Transverse colon (tissue), 4 donors: ENCODE measurements at regions not wholly inside any gene's neighbourhood (a gene's known extent, or its start where the extent isn't known, plus 50 kb on each side); places are given as distances from the start of the nearest gene placed in this dataset.

Experiments
- CTCF ChIP-seq, 5 experiments: fragments of 200-600 bp in 3 of 5; fragments of 450-650 bp in 2 of 5; sonication (generic) in 3 of 5; IDR thresholded peaks; 1 replicate in 2 of 5; 2 replicates in 3 of 5; pipeline ENCODE4 v1.5.1; 2016 to 2017; ENCODE audit warnings: antibody characterized with exemption in 5 of 5, inconsistent platforms in 3 of 5, mild to moderate bottlenecking in 2 of 5, moderate library complexity in 1 of 5
- EP300 ChIP-seq: sonication (generic); formaldehyde crosslinking; IDR thresholded peaks from one replicate; pipeline ENCODE4 v1.6.1; 2017; ENCODE audit warnings: antibody characterized with exemption, low read depth
- POLR2A ChIP-seq: fragments of 450-650 bp; IDR thresholded peaks from one replicate; pipeline ENCODE4 v1.6.1; 2016; ENCODE audit warnings: antibody characterized with exemption, mild to moderate bottlenecking, moderate library complexity
- POLR2AphosphoS5 ChIP-seq, 3 donors: sonication (generic); formaldehyde crosslinking; IDR thresholded peaks; one replicate each; pipeline ENCODE4 v1.6.1; 2016; ENCODE audit warnings: antibody characterized with exemption in 3 of 3

GRCh38 chr13:18956473-18957078 lies 225.0 kb downstream of the TUBA3C start:
- no peak for TF ChIP-seq CTCF (IDR thresholded peaks at IDR 0.05)
- TF ChIP-seq POLR2A, result no peak
- no peak for TF ChIP-seq EP300
- TF ChIP-seq POLR2AphosphoS5 (IDR thresholded peaks at IDR 0.05), result no peak
